Neural cell (in vitro differentiated cells): ENCODE measurements at regions not wholly inside any gene's neighbourhood (a gene's known extent, or its start where the extent isn't known, plus 50 kb on each side); places are given as distances from the start of the nearest gene placed in this dataset.

Source experiments
- H2AFZ ChIP-seq: fragments of 200-600, 300-800 bp; sonication (generic), shearing (Covaris generic); 2 replicates; pipeline ENCODE4 v1.6.0; 2014; ENCODE audit warnings: low read depth, mild to moderate bottlenecking, antibody characterized with exemption, low read length, moderate library complexity
- H3F3A ChIP-seq: fragments of 200-600 bp; shearing (Covaris generic); 2 replicates; pipeline ENCODE4 v1.6.1; 2016; ENCODE audit warnings: mild to moderate bottlenecking, moderate library complexity, mixed read lengths, antibody characterized with exemption, low read length; ENCODE audit not compliant: insufficient read depth, poor library complexity, severe bottlenecking
- H3K27ac ChIP-seq: fragments of 200-600, 300-800 bp; sonication (generic), shearing (Covaris generic); 2 replicates; pipeline ENCODE4 v1.5.1; 2014; ENCODE audit warnings: mild to moderate bottlenecking, low read length, moderate library complexity
- H3K27me3 ChIP-seq: fragments of 300-800, 200-600 bp; sonication (generic), shearing (Covaris generic); 2 replicates; pipeline ENCODE4 v1.6.0; 2014; ENCODE audit warnings: mild to moderate bottlenecking, low read depth, low read length, moderate library complexity; ENCODE audit not compliant: insufficient read depth
- H3K36me3 ChIP-seq: fragments of 300-800, 200-600 bp; sonication (generic), shearing (Covaris generic); 2 replicates; pipeline ENCODE4 v1.5.1; 2014; ENCODE audit warnings: mild to moderate bottlenecking, antibody characterized with exemption, low read length, moderate library complexity; ENCODE audit not compliant: insufficient read depth
- H3K4me2 ChIP-seq: fragments of 300-800, 200-600 bp; sonication (generic), shearing (Covaris generic); 2 replicates; pipeline ENCODE4 v1.6.0; 2014; ENCODE audit warnings: mild to moderate bottlenecking, low read length
- H3K4me3 ChIP-seq: fragments of 300-800, 200-600 bp; sonication (generic), shearing (Covaris generic); 2 replicates; pipeline ENCODE4 v1.5.1; 2014; ENCODE audit warnings: mild to moderate bottlenecking, low read length, moderate library complexity
- H3K79me2 ChIP-seq: fragments of 200-600 bp; shearing (Covaris generic); replicated peaks from 2 replicates; pipeline ENCODE4 v1.6.0; 2014; ENCODE audit warnings: mild to moderate bottlenecking, low read length, moderate library complexity; ENCODE audit not compliant: insufficient read depth
- H3K9ac ChIP-seq: fragments of 300-800, 200-600 bp; sonication (generic), shearing (Covaris generic); 2 replicates; pipeline ENCODE4 v1.6.1; 2016; ENCODE audit warnings: mild to moderate bottlenecking, low read length, mixed read lengths
- H3K9me2 ChIP-seq: fragments of 200-600 bp; shearing (Covaris generic); 2 replicates; pipeline ENCODE4 v1.6.1; 2016; ENCODE audit warnings: mild to moderate bottlenecking, low read length, mixed read lengths; ENCODE audit not compliant: insufficient read depth
- H3K9me3 ChIP-seq: fragments of 200-600, 300-800 bp; sonication (generic), shearing (Covaris generic); 2 replicates; pipeline ENCODE4 v1.6.1; 2016; ENCODE audit warnings: mild to moderate bottlenecking, mixed run types, low read length, moderate library complexity, mixed read lengths
- H4K20me1 ChIP-seq: fragments of 200-600 bp; shearing (Covaris generic); 2 replicates; pipeline ENCODE4 v1.6.1; 2016; ENCODE audit warnings: mild to moderate bottlenecking, mixed run types; ENCODE audit not compliant: insufficient read depth
- EP300 ChIP-seq: fragments of 450-650 bp; conservative IDR thresholded peaks from 2 replicates; pipeline ENCODE4 v1.6.1; 2014; ENCODE audit warnings: antibody characterized with exemption, mild to moderate bottlenecking, moderate library complexity; ENCODE audit not compliant: poor library complexity, severe bottlenecking
- EZH2 ChIP-seq: fragments of 200-600, 300-800 bp; shearing (Covaris generic), sonication (generic); IDR thresholded peaks from 2 replicates; pipeline ENCODE4 v1.6.1; 2014; ENCODE audit warnings: antibody characterized with exemption, low read length, borderline replicate concordance, mild to moderate bottlenecking; ENCODE audit not compliant: insufficient read depth, poor library complexity, severe bottlenecking
- MXI1 ChIP-seq: fragments of 450-650 bp; conservative IDR thresholded peaks from 2 replicates; pipeline ENCODE4 v1.6.1; 2014; ENCODE audit warnings: antibody characterized with exemption, mild to moderate bottlenecking; ENCODE audit not compliant: poor library complexity, severe bottlenecking
- POLR2AphosphoS5 ChIP-seq: IDR thresholded peaks from 2 replicates; pipeline ENCODE4 v1.6.1; 2012
- RAD21 ChIP-seq: fragments of 450-650 bp; conservative IDR thresholded peaks from 2 replicates; pipeline ENCODE4 v1.6.1; 2014; ENCODE audit warnings: antibody characterized with exemption, mild to moderate bottlenecking, moderate library complexity
- SMC3 ChIP-seq: fragments of 450-650 bp; conservative IDR thresholded peaks from 2 replicates; pipeline ENCODE4 v1.6.1; 2014; ENCODE audit warnings: antibody characterized with exemption, mild to moderate bottlenecking, moderate library complexity; ENCODE audit not compliant: poor library complexity
- TAF1 ChIP-seq: IDR thresholded peaks from 2 replicates; pipeline ENCODE4 v1.6.1; 2012; ENCODE audit warnings: low read depth
- TF ChIP-seq, protein P1 (sequence below): fragments of 450-650 bp; IDR thresholded peaks from 2 replicates; pipeline ENCODE4 v1.5.1; 2014; ENCODE audit warnings: antibody characterized with exemption, mild to moderate bottlenecking, moderate library complexity; ENCODE audit not compliant: poor library complexity, severe bottlenecking
- TF ChIP-seq, protein P2 (sequence below): IDR thresholded peaks from 2 replicates; pipeline ENCODE4 v1.6.1; 2012; ENCODE audit warnings: borderline replicate concordance

DNA sequence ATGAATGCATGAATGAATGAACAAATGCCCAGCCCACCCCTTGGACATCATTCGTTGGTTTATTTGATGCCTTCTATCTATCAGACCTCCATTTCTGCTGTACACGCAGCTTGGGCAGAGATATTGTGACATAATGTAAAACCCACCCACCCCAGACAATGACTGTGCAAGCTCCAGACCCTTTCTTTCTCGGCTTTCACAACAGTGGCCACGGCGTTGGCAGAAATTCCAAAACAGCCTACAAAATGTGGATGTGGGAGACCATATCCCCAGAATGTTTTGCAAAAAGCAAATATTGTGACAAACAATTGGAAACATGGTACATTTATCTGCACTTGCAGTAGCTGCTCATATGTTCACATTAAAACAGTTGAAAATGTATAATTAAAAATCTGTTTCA, 162.0 kb upstream of the MAFB start:
- Histone ChIP-seq H3K9me3 (no peaks in the 10 kb centered on the region), H3K36me3 (no peaks in the 10 kb centered on the region), H2AFZ (no peak overlapping the region), H3K4me2 (no peak overlapping the region), H3K27ac (no peak overlapping the region), H4K20me1 (no peaks in the 10 kb centered on the region), H3K9me2 (no peaks in the 10 kb centered on the region), H3F3A (no peaks in the 10 kb centered on the region), H3K4me3 (no peak overlapping the region), H3K27me3 (no peaks in the 10 kb centered on the region), H3K9ac (no peak overlapping the region), H3K79me2 (no peaks in the 10 kb centered on the region)
- no peak for TF ChIP-seq MXI1
- TF ChIP-seq RAD21: no peak
- no peak for TF ChIP-seq EZH2
- no peak for TF ChIP-seq POLR2AphosphoS5
- TF ChIP-seq SMC3: no peak
- TF ChIP-seq EP300: no peak
- no peak for TF ChIP-seq TAF1
- TF ChIP-seq, protein P1, sequence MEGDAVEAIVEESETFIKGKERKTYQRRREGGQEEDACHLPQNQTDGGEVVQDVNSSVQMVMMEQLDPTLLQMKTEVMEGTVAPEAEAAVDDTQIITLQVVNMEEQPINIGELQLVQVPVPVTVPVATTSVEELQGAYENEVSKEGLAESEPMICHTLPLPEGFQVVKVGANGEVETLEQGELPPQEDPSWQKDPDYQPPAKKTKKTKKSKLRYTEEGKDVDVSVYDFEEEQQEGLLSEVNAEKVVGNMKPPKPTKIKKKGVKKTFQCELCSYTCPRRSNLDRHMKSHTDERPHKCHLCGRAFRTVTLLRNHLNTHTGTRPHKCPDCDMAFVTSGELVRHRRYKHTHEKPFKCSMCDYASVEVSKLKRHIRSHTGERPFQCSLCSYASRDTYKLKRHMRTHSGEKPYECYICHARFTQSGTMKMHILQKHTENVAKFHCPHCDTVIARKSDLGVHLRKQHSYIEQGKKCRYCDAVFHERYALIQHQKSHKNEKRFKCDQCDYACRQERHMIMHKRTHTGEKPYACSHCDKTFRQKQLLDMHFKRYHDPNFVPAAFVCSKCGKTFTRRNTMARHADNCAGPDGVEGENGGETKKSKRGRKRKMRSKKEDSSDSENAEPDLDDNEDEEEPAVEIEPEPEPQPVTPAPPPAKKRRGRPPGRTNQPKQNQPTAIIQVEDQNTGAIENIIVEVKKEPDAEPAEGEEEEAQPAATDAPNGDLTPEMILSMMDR: no peak
- TF ChIP-seq, protein P2, sequence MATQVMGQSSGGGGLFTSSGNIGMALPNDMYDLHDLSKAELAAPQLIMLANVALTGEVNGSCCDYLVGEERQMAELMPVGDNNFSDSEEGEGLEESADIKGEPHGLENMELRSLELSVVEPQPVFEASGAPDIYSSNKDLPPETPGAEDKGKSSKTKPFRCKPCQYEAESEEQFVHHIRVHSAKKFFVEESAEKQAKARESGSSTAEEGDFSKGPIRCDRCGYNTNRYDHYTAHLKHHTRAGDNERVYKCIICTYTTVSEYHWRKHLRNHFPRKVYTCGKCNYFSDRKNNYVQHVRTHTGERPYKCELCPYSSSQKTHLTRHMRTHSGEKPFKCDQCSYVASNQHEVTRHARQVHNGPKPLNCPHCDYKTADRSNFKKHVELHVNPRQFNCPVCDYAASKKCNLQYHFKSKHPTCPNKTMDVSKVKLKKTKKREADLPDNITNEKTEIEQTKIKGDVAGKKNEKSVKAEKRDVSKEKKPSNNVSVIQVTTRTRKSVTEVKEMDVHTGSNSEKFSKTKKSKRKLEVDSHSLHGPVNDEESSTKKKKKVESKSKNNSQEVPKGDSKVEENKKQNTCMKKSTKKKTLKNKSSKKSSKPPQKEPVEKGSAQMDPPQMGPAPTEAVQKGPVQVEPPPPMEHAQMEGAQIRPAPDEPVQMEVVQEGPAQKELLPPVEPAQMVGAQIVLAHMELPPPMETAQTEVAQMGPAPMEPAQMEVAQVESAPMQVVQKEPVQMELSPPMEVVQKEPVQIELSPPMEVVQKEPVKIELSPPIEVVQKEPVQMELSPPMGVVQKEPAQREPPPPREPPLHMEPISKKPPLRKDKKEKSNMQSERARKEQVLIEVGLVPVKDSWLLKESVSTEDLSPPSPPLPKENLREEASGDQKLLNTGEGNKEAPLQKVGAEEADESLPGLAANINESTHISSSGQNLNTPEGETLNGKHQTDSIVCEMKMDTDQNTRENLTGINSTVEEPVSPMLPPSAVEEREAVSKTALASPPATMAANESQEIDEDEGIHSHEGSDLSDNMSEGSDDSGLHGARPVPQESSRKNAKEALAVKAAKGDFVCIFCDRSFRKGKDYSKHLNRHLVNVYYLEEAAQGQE: no peak

DNA sequence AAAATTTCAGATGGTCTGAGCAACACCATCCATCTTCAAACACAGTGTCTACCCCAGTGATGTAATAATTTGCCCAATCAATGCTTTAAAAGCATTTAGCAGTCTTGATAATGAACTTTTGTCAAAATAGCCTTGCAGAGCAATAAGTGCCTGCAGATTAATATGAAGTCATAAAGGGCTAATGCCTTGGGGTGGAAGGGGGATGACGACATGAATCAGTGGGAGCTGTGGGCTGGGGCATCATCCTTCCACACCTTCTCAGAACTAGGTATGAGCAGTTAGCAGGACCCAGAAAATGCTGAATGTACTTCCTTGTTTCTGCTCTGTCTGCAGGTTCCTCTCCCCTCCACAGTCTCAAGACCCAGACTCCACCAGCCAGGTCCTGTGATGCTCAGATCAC, 166.2 kb upstream of the MAFB start:
- H3K27me3 ChIP-seq: no peaks in the 10 kb centered on the region
- H2AFZ ChIP-seq: no peak overlapping the region
- H4K20me1 ChIP-seq: no peaks in the 10 kb centered on the region
- no peak overlapping the region for H3K27ac ChIP-seq
- no peaks in the 10 kb centered on the region for H3K9me3 ChIP-seq
- H3K9ac ChIP-seq: no peak overlapping the region
- H3K79me2 ChIP-seq: no peaks in the 10 kb centered on the region
- H3K4me2 ChIP-seq: no peak overlapping the region
- no peak for TF ChIP-seq RAD21
- TF ChIP-seq EZH2: no peak
- TF ChIP-seq, protein P2: no peak
- no peaks in the 10 kb centered on the region for H3K36me3 ChIP-seq
- no peak overlapping the region for H3K4me3 ChIP-seq
- H3F3A ChIP-seq: no peaks in the 10 kb centered on the region
- no peaks in the 10 kb centered on the region for H3K9me2 ChIP-seq
